ENCODE measurements at regions not wholly inside any gene's neighbourhood (a gene's known extent, or its start where the extent isn't known, plus 50 kb on each side); places are given as distances from the start of the nearest gene placed in this dataset.

DNA sequence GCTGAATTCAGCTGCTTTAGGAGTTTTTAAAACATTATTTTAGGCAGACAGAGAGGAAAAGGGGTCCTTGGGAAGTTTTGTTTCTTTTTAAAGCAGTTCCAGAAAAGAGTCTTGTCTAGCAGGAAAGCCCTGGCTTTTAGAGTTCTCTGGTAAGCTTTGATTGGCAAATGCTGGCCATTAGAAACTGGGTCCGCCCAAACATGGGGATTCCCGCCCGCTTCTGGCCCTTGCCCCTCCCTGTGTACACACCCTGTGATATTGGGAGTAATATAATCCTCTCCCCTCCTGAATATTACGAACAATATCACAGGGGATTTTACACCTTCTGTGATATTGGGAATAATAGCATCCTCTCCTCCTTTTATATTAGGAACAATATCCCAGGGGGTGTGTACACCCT, 58.9 kb downstream of the ERICH4 start:
- Histone ChIP-seq H3K4me1 (ENCODE audit: insufficient read depth, low read length) (no peaks in the 10 kb centered on the region), H3K36me3 (ENCODE audit: insufficient read depth, low read length) (no peaks in the 10 kb centered on the region), H3K27ac (ENCODE audit: low read depth in 1 of 2, low read length in 2 of 2) (no peak overlapping the region), H3K4me3 (ENCODE audit: low read length) (no peak overlapping the region), H3K9me3 (ENCODE audit: control insufficient read depth in 1 of 2, insufficient read depth in 1 of 2, low read length in 2 of 2) (no peaks in the 10 kb centered on the region), H3K27me3 (ENCODE audit: control insufficient read depth in 1 of 2, insufficient read depth in 2 of 2, low read length in 2 of 2) (peaks cover 5 to 15% of the 10 kb centered on the region in 2 experiments)
- TF ChIP-seq, protein P1, sequence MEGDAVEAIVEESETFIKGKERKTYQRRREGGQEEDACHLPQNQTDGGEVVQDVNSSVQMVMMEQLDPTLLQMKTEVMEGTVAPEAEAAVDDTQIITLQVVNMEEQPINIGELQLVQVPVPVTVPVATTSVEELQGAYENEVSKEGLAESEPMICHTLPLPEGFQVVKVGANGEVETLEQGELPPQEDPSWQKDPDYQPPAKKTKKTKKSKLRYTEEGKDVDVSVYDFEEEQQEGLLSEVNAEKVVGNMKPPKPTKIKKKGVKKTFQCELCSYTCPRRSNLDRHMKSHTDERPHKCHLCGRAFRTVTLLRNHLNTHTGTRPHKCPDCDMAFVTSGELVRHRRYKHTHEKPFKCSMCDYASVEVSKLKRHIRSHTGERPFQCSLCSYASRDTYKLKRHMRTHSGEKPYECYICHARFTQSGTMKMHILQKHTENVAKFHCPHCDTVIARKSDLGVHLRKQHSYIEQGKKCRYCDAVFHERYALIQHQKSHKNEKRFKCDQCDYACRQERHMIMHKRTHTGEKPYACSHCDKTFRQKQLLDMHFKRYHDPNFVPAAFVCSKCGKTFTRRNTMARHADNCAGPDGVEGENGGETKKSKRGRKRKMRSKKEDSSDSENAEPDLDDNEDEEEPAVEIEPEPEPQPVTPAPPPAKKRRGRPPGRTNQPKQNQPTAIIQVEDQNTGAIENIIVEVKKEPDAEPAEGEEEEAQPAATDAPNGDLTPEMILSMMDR (IDR thresholded peaks at IDR 0.05), result no peak
- H3K9me3 Mint-ChIP-seq, result no peaks in the 10 kb centered on the region
- DNase-seq (no peak), ATAC-seq (ENCODE audit: poor library complexity) (no peak)
- ChIA-PET CTCF (no interaction called here), POLR2A (no interaction called here)
- peaks cover 74% of the 10 kb centered on the region for H3K27me3 Mint-ChIP-seq
- no peak overlapping the region for H3K27ac Mint-ChIP-seq
- no peaks in the 10 kb centered on the region for H3K36me3 Mint-ChIP-seq (ENCODE audit: low read depth)
- no peaks in the 10 kb centered on the region for H3K4me1 Mint-ChIP-seq (ENCODE audit: low read depth)
- H3K4me3 Mint-ChIP-seq, result no peak overlapping the region
- intact Hi-C loops (cut with DNase I, micrococcal nuclease), result no loop called here

DNA sequence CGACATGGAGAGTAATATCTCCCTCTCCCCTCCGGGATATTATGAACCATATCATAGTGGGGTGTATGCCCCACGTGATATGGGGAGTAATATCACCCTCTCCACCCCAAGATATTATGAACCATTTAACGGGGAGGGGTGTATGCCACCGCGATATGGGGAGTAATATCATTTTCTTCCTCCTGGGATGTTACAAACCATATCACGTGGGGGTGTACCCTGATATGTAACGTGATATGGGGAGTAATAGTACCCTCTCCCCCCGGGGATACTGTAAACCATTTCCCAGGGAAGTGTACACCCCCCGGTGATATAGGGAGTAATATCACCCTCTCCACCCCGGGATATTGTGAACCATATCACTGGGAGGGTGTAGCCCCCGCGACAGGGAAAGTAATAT, 62.1 kb downstream of the ERICH4 start:
- H3K9me3 ChIP-seq (ENCODE audit: control insufficient read depth in 1 of 2, insufficient read depth in 1 of 2, low read length in 2 of 2), result no peaks in the 10 kb centered on the region
- Mint-ChIP-seq H3K27ac (no peak overlapping the region), H3K36me3 (ENCODE audit: low read depth) (no peaks in the 10 kb centered on the region), H3K27me3 (peaks cover 61% of the 10 kb centered on the region), H3K4me1 (ENCODE audit: low read depth) (no peaks in the 10 kb centered on the region), H3K9me3 (no peaks in the 10 kb centered on the region), H3K4me3 (no peak overlapping the region)
- CTCF ChIA-PET, result no interaction called here
- no peaks in the 10 kb centered on the region for H3K36me3 ChIP-seq (ENCODE audit: insufficient read depth, low read length)
- H3K4me3 ChIP-seq (ENCODE audit: low read length), result no peak overlapping the region
- no peaks in the 10 kb centered on the region for H3K4me1 ChIP-seq (ENCODE audit: insufficient read depth, low read length)
- no peak overlapping the region for H3K27ac ChIP-seq (ENCODE audit: low read depth in 1 of 2, low read length in 2 of 2)
- intact Hi-C loops (cut with DNase I, micrococcal nuclease), result no loop called here
- POLR2A ChIA-PET, result no interaction called here
- DNase-seq (no peak), ATAC-seq (ENCODE audit: poor library complexity) (no peak)
- H3K27me3 ChIP-seq (ENCODE audit: control insufficient read depth in 1 of 2, insufficient read depth in 2 of 2, low read length in 2 of 2), result peaks cover 5 to 8% of the 10 kb centered on the region in 2 experiments
- TF ChIP-seq, protein P1 (IDR thresholded peaks at IDR 0.05), result no peak

DNA sequence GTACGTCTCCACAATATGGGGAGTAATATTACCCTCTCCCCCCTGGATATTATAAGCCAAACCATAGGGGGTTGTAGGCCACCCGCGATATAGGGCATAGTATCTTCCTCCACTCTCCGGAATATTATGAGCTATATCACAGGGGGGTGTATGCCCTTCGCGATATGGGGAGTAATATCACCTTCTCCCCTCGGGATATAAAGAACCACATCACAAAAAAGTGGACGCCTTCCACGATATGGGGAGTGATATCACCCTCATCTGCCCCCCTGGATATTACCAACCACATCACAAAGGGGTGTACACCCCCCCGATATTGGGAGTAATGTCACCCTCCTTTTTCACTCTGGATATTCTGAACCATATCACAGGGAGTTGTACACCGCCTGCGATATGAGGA, 65.5 kb upstream of the CEACAM21 start:
- DNase-seq (no peak), ATAC-seq (ENCODE audit: poor library complexity) (no peak)
- Histone ChIP-seq H3K4me3 (ENCODE audit: low read length) (no peak overlapping the region), H3K4me1 (ENCODE audit: insufficient read depth, low read length) (no peaks in the 10 kb centered on the region), H3K27ac (ENCODE audit: low read depth in 1 of 2, low read length in 2 of 2) (no peak overlapping the region), H3K27me3 (ENCODE audit: control insufficient read depth in 1 of 2, insufficient read depth in 2 of 2, low read length in 2 of 2) (peaks cover 2 to 10% of the 10 kb centered on the region in 2 experiments), H3K36me3 (ENCODE audit: insufficient read depth, low read length) (no peaks in the 10 kb centered on the region), H3K9me3 (ENCODE audit: control insufficient read depth in 1 of 2, insufficient read depth in 1 of 2, low read length in 2 of 2) (no peaks in the 10 kb centered on the region)
- TF ChIP-seq, protein P1 (IDR thresholded peaks at IDR 0.05), result no peak
- no peak overlapping the region for H3K4me3 Mint-ChIP-seq
- no peaks in the 10 kb centered on the region for H3K36me3 Mint-ChIP-seq (ENCODE audit: low read depth)
- H3K27ac Mint-ChIP-seq, result no peak overlapping the region
- intact Hi-C loops (cut with DNase I, micrococcal nuclease), result no loop called here
- CTCF ChIA-PET, result no interaction called here
- H3K4me1 Mint-ChIP-seq (ENCODE audit: low read depth), result no peaks in the 10 kb centered on the region
- H3K9me3 Mint-ChIP-seq, result no peaks in the 10 kb centered on the region
- POLR2A ChIA-PET, result interaction anchor here (0.6 kb wide), 1 partner anchor 13 kb away, joined by 3 read pairs; no protein-coding TSS in a partner anchor
- H3K27me3 Mint-ChIP-seq, result peaks cover 61% of the 10 kb centered on the region
